HG03520 (cell line): ENCODE measurements at regions not wholly inside any gene's neighbourhood (a gene's known extent, or its start where the extent isn't known, plus 50 kb on each side); places are given as distances from the start of the nearest gene placed in this dataset.
A peak's percentile ranks its signal among the peaks of the same experiment; 100 is the strongest.
"Not testable (repeated sequence)": the region's sequence is repeated elsewhere in the genome, so short reads cannot be mapped to it uniquely, and the experiment has no call there.

Experiments
- ATAC-seq: cut with Tn5 transposase; IDR thresholded peaks from one replicate; pipeline ENCODE4 v1.9.1; 2021; ENCODE audit warnings: mild to moderate bottlenecking, moderate library complexity; ENCODE audit not compliant: unreplicated experiment

DNA sequence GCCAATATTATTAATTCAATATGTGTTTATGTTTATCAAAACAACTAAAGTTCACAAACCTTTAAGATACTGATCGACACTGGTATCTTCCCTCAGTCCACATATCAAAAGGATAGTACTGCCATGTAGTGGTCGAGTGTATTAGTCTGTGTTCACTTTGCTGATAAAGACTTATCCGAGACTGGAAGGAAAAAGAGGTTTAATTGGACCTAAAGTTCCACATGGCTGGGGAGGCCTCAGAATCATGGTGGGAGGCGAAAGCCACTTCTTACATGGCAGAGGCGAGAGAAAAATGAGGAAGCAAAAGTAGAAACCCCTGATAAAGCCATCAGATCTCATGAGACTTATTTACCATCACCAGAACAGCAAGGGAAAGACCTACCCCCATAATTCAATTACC is 325.4 kb upstream of the PHF14 start:
- no peak for ATAC-seq

DNA sequence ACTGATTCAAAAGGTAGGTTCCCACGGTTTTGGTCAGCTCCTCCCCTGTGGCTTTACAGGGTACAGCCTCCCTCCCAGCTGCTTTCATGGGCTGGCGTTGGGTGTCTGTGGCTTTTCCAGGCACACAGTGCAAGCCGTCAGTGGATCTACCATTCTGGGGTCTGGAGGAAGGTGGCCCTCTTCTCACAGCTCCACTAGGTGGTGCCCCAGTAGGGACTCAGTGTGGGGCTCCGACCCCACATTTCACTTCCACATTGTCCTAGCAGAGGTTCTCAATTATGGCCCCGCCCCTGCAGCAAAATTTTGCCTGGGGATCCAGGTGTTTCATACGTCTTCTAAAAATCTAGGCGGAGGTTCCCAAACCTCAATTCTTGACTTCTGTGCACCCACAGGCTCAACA is 324.6 kb upstream of the PHF14 start:
- ATAC-seq: not testable (repeated sequence)

DNA sequence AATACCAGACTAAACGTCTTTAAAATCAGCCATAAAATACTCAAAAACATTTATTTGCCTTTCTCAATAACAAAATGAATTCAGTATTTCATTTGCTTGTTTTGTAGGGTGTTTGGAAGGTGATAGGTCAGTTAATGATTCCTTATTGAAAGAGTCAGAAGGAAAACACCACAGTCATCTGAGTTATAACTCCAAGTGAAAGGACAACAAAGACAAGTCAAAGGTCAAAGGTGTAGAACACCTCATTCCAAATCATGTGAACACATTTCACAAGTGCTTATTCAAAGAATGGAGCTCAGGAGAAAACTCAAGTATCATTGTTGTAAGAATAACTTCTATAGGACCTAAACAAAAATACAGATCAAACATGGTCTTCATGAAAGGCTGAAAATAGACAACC is 318.6 kb upstream of the PHF14 start:
- no peak for ATAC-seq

DNA sequence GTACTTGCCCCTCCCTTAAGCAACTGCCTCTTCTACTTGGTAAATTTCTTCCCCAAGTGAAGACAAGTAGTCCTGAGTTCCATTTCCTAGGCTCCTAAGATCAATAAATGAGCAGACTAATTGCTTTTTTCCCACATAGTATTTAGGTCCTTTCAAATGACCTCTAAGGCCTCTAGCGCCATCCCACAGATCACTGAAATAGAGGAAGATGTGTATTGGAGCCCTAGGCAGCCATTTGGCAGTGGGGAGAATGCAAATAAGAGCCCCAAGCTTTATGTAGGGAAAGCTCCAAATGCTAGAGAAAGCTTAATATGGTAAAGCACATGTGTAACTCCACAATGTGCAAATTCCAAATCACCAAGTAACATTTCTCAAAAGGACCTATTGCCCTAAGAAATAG is 316.5 kb upstream of the PHF14 start:
- ATAC-seq: no peak

GRCh38 chr7:10657837-10658236 is 315.8 kb upstream of the PHF14 start:
- no peak for ATAC-seq

DNA sequence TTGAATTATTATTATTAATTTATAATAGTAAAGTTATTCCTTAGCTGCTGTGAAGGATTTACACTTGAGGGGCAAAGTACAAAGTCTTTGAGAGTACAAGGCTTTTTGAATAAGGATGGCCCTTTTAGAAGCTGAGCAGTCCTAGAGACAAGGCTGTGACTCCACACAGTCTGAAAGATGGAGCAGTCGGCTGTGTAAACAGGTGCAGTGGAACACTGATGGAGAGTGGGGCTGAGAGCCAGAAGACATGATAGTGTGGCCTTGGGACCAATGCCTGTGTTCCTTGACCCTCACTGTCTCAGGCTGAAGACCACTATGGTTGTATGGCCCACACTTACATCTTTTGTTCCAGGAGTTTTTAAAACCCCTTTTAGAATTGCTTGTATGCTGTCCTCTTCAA is 311.2 kb upstream of the PHF14 start:
- no peak for ATAC-seq

- peak; percentile 53 for ATAC-seq
Observed at GRCh38 chr7:10662982-10663884, 310.4 kb upstream of the PHF14 start.

DNA sequence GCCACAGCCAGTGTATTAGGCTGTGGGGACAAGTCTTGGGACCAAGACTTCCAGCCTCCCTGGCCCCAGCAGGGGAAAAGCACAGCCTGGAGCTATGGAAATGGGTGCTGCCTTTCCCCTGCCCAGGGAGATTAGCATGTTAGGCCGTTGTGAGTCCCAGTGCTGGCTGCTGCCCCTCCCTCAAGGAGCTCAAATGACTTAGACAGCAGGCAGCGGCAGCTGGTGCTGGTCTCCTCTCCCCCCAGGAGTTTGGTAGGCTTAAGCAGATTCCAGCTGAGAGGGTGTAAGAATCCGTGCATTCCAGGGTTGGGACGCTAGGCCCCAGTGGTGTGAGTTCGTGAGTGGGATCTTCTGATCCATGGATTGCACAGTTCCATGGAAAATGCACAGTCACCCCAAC is 301.5 kb upstream of the PHF14 start:
- no peak for ATAC-seq

DNA sequence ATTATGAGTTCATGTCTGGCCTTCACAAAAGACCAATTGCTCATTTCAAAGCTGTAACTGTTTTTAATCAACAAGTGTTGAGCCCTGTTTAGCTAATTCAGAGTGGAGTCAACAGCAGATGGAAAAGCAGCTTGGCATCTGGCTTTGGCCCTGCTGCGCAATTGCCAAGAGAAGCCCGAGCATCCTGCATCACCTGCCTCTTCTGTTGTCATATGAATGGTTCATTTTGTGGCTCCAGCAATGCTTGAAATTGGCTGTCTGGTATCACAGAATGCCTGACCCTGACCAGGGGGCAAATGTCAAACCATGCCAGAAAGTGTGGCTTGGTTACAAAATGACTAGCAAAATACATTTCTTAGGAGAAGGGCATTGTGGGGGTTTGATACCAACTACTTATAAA is 296.5 kb upstream of the PHF14 start:
- no peak for ATAC-seq

- ATAC-seq: no peak
Observed at GRCh38 chr7:10677668-10678232, 295.9 kb upstream of the PHF14 start.

DNA sequence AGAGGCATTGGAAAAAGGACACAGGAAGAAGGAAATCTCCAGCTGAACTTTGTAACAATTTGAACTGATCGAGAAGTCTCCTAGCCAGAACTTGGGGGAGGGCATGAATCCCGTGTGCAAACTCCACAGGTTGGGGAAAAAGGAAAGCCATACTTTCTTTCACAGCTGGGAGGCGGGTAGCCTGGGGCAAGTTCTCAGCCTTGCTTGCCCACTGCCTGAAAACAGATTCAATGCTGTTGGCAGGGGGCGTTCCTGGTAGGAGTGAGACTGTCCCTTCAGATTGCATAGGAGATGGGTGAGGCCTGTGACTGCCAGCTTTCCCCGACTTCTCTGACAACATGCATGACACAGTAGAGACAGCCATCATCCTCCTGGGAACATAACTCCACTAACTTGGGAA is 289.1 kb upstream of the PHF14 start:
- no peak for ATAC-seq

DNA sequence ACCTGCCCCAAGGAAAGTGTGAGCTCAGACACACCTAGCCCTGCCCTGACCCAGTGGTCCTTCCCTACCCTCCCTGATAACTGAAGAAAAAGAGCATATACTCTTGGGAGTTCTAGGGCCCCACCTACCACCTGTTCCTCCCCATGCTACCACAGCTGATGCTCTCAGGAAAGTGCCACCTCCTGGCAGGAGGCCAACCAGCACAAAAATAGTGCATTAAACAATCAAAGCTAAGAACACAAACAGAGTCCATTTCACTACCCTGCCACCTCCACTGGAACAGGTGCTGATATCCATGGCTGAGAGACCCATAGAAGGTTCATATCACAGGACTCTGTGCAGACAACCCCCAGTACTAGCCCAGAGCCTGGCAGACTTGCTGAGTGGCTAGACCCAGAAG is 288.6 kb upstream of the PHF14 start:
- ATAC-seq: no peak

- no peak for ATAC-seq
Observed at GRCh38 chr7:10688544-10688943, 285.1 kb upstream of the PHF14 start.

DNA sequence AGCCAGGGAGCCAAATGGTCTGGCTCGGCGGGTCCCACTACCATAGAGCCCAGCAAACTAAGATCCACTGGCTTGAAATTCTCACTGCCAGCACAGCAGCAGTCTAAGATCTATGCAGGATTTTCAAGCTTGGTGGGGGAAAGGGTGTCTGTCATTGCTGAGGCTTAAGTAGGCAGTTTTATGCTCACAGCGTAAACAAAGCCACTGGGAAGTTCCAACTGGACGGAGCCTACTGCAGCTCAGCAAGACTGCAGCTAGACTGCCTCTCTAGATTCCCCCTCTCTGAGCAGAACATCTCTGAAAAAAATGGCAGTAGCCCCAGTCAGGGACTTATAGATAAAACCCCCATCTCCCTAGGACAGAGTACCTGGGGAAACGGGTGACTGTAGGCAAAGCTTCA is 277.6 kb upstream of the PHF14 start:
- no peak for ATAC-seq

- no peak for ATAC-seq
Observed at GRCh38 chr7:10703059-10703458, 270.6 kb upstream of the PHF14 start.

- ATAC-seq: no peak
Observed at GRCh38 chr7:10703981-10704380, 269.7 kb upstream of the PHF14 start.

DNA sequence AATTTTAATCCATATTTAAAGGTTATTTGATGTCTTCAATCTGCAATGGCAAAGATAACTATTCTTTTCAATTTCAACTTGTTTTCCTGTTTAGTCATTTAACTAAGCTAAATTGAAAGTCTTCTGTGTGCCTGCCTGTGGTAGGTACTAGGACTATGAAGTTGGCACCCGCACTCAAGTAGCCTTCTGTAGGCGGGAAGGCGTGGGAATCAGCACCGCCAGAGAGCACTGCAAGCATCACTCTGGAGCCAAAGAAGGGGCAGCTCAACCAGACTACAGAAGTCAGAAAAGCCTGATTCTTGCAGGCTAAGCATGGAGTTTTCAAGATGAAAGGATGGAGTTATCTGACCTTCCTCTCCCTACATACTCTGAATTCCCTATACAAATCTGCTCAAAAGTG is 269.0 kb upstream of the PHF14 start:
- no peak for ATAC-seq

DNA sequence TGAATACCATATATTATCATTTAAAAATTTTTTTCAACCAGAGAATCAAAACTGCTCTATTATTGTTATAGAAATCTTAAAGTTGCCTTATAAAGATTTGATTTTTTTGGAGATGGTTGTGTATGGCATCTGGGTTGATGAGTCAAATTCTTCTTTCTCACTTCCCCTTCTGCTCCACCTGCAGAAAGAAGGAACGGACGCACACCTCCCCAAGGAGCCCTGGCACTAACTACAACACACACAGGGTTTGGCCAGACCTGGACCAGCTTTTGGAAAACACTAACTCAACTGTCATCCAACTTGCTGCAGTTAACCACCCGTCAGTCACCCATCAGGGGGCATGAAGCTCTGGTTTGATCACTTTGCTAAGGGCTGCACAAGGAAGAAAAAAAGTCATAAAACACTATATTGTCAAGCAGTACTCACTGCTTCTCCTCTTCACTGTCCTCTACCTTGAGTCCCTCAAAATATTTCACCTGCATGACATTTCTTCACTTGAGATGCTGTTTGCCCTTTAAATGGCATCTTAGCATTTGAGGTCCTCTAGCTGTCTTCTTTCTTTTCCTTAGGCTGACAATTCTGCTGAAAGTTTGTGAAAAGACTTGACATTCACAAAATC is 266.7 kb upstream of the PHF14 start:
- peak; percentile 100 for ATAC-seq

GRCh38 chr7:10707519-10707918 is 266.2 kb upstream of the PHF14 start:
- peak; percentile 16 for ATAC-seq

DNA sequence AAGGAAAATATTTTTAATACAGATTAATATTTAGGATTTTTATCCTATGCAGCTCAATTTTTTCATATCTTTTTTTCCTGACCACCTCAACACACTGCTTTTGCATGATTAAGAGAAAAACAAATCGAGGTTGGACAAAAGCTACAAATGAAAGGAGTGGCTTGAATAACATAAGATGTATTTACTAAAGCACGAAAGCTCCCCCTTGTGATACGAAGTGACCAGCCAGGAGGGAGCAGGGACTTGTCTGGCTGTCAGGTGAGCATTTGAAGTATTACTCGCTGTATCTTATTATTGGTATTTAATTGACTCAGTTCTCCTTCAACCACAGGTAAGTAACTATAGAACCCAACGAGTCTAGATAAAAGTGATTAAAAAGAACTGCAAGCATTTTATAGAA is 265.2 kb upstream of the PHF14 start:
- ATAC-seq: no peak

DNA sequence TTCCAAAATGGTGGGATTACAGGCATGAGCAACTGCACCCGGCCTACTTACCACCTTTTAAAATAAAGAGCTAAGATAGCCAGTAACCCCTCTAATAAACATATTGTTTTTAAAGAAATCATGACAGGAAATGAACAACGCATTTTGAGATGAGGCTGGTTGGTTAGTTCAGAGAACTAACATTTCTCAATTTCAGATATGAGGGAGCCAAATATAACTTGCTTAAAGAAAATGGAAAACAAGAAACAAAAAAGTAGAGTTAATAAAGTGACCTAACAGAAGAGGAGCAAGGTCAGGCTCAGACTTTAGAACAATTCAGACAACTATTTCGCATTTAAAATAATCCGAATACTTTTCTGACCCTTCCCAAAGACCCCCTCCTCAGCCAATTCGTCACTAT is 254.9 kb upstream of the PHF14 start:
- ATAC-seq: no peak

GRCh38 chr7:10720042-10720441 is 253.6 kb upstream of the PHF14 start:
- no peak for ATAC-seq
